Lower lobe of right lung (tissue), 2 donors: ENCODE measurements at regions not wholly inside any gene's neighbourhood (a gene's known extent, or its start where the extent isn't known, plus 50 kb on each side); places are given as distances from the start of the nearest gene placed in this dataset.

Experiments used
- ATAC-seq, 2 donors: fragments of 200-7000 bp; cut with Tn5 transposase; one replicate each; pipeline ENCODE4 v1.9.1; 2020 to 2022; ENCODE audit warnings: mild to moderate bottlenecking in 2 of 2, moderate library complexity in 2 of 2
- DNase-seq: peaks from one replicate; pipeline ENCODE4 v3.0.0-alpha.2; 2020
- H3K27ac ChIP-seq: fragments of 200-600 bp; one replicate; pipeline ENCODE4 v1.8.0; 2022
- H3K27me3 ChIP-seq: fragments of 200-600 bp; one replicate; pipeline ENCODE4 v1.8.0; 2022; ENCODE audit warnings: low read depth
- H3K36me3 ChIP-seq: fragments of 200-600 bp; one replicate; pipeline ENCODE4 v1.8.0; 2022; ENCODE audit warnings: mild to moderate bottlenecking
- H3K4me1 ChIP-seq: fragments of 200-600 bp; one replicate; pipeline ENCODE4 v1.8.0; 2022
- H3K4me3 ChIP-seq: fragments of 200-600 bp; one replicate; pipeline ENCODE4 v1.8.0; 2022; ENCODE audit warnings: mild to moderate bottlenecking
- H3K9me3 ChIP-seq: fragments of 200-600 bp; one replicate; pipeline ENCODE4 v1.8.0; 2022
- intact Hi-C: fragments of 100-400 bp; cut with DNase I; formaldehyde crosslinking; loops from one replicate; pipeline ENCODE4 v1.11.0; 2022
- TF ChIP-seq, protein P1 (sequence below): fragments of 200-600 bp; IDR thresholded peaks from one replicate; pipeline ENCODE4 v1.8.0; 2022; ENCODE audit warnings: antibody characterized with exemption, mild to moderate bottlenecking
- donor health status: DM: no; HTN: yes; CAD: no; lungs with severe emphysema.

- no peaks in the 10 kb centered on the region for H3K27me3 ChIP-seq
- H3K9me3 ChIP-seq = no peaks in the 10 kb centered on the region
- no peaks in the 10 kb centered on the region for H3K4me1 ChIP-seq
- ATAC-seq (peak; percentile 53 to 57), DNase-seq (no peak)
- intact Hi-C loops = no loop called here
- H3K36me3 ChIP-seq = no peaks in the 10 kb centered on the region
- TF ChIP-seq, protein P1, sequence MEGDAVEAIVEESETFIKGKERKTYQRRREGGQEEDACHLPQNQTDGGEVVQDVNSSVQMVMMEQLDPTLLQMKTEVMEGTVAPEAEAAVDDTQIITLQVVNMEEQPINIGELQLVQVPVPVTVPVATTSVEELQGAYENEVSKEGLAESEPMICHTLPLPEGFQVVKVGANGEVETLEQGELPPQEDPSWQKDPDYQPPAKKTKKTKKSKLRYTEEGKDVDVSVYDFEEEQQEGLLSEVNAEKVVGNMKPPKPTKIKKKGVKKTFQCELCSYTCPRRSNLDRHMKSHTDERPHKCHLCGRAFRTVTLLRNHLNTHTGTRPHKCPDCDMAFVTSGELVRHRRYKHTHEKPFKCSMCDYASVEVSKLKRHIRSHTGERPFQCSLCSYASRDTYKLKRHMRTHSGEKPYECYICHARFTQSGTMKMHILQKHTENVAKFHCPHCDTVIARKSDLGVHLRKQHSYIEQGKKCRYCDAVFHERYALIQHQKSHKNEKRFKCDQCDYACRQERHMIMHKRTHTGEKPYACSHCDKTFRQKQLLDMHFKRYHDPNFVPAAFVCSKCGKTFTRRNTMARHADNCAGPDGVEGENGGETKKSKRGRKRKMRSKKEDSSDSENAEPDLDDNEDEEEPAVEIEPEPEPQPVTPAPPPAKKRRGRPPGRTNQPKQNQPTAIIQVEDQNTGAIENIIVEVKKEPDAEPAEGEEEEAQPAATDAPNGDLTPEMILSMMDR = no peak
- H3K4me3 ChIP-seq = no peak overlapping the region
- H3K27ac ChIP-seq = no peak overlapping the region
These were observed 146.6 kb downstream of the RDH14 start for GRCh38 chr2:18413676-18414396.

DNA sequence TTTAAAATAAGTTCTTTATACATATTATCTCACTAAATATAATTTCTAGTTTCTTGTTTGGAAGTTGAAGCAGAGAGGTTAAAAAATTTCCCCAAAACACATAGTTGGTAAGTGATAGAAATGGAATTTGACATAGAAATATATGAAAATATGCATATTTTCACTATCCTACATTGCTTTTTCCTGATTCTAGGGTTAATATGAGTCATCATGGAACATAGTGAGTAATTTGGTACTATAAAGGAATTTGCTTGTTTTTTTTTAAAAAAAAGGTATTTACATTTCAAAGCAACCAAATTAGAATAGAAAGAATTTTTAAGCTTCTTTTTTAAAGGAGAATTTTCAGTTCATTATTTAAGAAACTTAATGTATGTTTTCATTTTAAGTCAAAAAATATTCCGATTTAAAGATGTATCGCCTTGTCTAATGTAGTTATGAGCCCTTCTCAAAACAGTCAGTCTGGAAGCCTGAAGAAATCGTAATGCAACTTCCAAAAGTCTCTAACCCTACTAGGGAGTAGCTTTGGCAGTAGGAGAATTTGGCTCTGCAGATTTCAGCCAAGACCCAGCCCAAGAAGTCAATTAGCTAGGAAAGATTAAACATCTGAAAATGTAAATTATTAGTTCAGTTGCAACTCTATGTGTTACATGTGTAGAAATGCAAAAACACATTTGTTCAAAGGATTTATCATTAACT is 147.3 kb downstream of the RDH14 start:
- no peak overlapping the region for H3K27ac ChIP-seq
- H3K4me1 ChIP-seq = no peaks in the 10 kb centered on the region
- H3K9me3 ChIP-seq = no peaks in the 10 kb centered on the region
- DNase-seq = no peak
- TF ChIP-seq, protein P1 = no peak
- intact Hi-C loops = no loop called here
- H3K4me3 ChIP-seq = no peak overlapping the region
- no peaks in the 10 kb centered on the region for H3K36me3 ChIP-seq
- ATAC-seq = no peak
- no peaks in the 10 kb centered on the region for H3K27me3 ChIP-seq

- Histone ChIP-seq H3K27me3 (no peaks in the 10 kb centered on the region), H3K36me3 (no peaks in the 10 kb centered on the region), H3K27ac (no peak overlapping the region), H3K9me3 (no peaks in the 10 kb centered on the region), H3K4me3 (no peak overlapping the region), H3K4me1 (no peaks in the 10 kb centered on the region)
- DNase-seq (no peak), ATAC-seq (no peak)
- TF ChIP-seq, protein P1 = no peak
- intact Hi-C loops = no loop called here
These were observed 148.8 kb downstream of the RDH14 start for GRCh38 chr2:18411626-18412025.

DNA sequence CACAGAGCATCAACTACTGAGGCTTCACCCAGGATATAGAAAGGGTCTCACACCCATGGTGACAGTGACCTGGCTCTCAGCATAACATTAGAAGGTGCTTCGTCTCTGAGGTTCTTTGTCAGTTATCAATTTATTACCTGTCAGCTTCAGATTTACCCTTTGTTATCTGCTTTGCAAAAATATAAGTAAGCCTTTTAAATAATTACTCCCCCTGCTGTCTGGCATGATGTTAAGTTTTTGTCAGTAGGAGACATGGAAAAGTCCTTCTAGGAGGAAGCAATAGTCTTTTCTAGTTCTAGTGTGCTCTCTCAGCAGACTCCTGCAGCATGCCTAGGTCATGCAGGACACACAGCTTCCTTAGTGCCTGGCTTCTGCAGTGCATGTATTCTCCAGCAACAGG is 149.9 kb downstream of the RDH14 start:
- TF ChIP-seq, protein P1 = no peak
- no peak for DNase-seq
- H3K9me3 ChIP-seq = no peaks in the 10 kb centered on the region

GRCh38 chr2:18408638-18409037 is 151.8 kb downstream of the RDH14 start:
- TF ChIP-seq, protein P1 = no peak
- no peaks in the 10 kb centered on the region for H3K36me3 ChIP-seq
- no peaks in the 10 kb centered on the region for H3K9me3 ChIP-seq
- ATAC-seq (no peak), DNase-seq (no peak)
- intact Hi-C loops = no loop called here
- H3K27ac ChIP-seq = no peak overlapping the region
- H3K4me1 ChIP-seq = no peaks in the 10 kb centered on the region
- H3K27me3 ChIP-seq = no peaks in the 10 kb centered on the region
- no peak overlapping the region for H3K4me3 ChIP-seq

More for the DNA sequence above, 149.9 kb downstream of the RDH14 start:
- no peak for ATAC-seq
- intact Hi-C loops = no loop called here
- H3K27ac ChIP-seq = no peak overlapping the region
- H3K4me3 ChIP-seq = no peak overlapping the region
- no peaks in the 10 kb centered on the region for H3K4me1 ChIP-seq
- H3K27me3 ChIP-seq = no peaks in the 10 kb centered on the region
- no peaks in the 10 kb centered on the region for H3K36me3 ChIP-seq
